ENCODE measurements at regions not wholly inside any gene's neighbourhood (a gene's known extent, or its start where the extent isn't known, plus 50 kb on each side); places are given as distances from the start of the nearest gene placed in this dataset.

GRCh38 chr16:79970551-79971236, 370.2 kb upstream of the MAF start:
- Mint-ChIP-seq H3K9me3 (ENCODE audit: unreplicated experiment) (no peaks in the 10 kb centered on the region), H3K4me3 (ENCODE audit: unreplicated experiment) (no peak overlapping the region), H3K27me3 (ENCODE audit: insufficient read depth, unreplicated experiment) (no peaks in the 10 kb centered on the region), H3K27ac (ENCODE audit: low read depth, unreplicated experiment) (no peak overlapping the region), H3K4me1 (ENCODE audit: insufficient read depth, unreplicated experiment) (no peaks in the 10 kb centered on the region), H3K36me3 (ENCODE audit: insufficient read depth, unreplicated experiment) (no peaks in the 10 kb centered on the region)
- BruUV-seq (replicated peaks) = no TSS peak
- CTCF ChIA-PET = interaction anchor here (0.6 to 1.5 kb wide), 10 partner anchors 8 to 208 kb away, joined by 3 to 7 read pairs (median 3); no protein-coding TSS in a partner anchor
- DNase-seq (ENCODE audit: unreplicated experiment) = peak; percentile 49
- no peak for TF ChIP-seq CTCF (IDR thresholded peaks at IDR 0.05; ENCODE audit: unreplicated experiment)
- POLR2A ChIA-PET = interaction anchor here (0.6 to 1.0 kb wide), 2 partner anchors 23 to 33 kb away, joined by 3 to 4 read pairs; no protein-coding TSS in a partner anchor
- intact Hi-C loops (cut with micrococcal nuclease) = no loop called here

GRCh38 chr16:79970087-79970486, 369.6 kb upstream of the MAF start:
- DNase-seq (ENCODE audit: unreplicated experiment) = no peak
- no peak overlapping the region for H3K4me3 Mint-ChIP-seq (ENCODE audit: unreplicated experiment)
- H3K4me1 Mint-ChIP-seq (ENCODE audit: insufficient read depth, unreplicated experiment) = no peaks in the 10 kb centered on the region
- no TSS peak for BruUV-seq (replicated peaks)
- no peaks in the 10 kb centered on the region for H3K27me3 Mint-ChIP-seq (ENCODE audit: insufficient read depth, unreplicated experiment)
- H3K9me3 Mint-ChIP-seq (ENCODE audit: unreplicated experiment) = no peaks in the 10 kb centered on the region
- no peak overlapping the region for H3K27ac Mint-ChIP-seq (ENCODE audit: low read depth, unreplicated experiment)
- H3K36me3 Mint-ChIP-seq (ENCODE audit: insufficient read depth, unreplicated experiment) = no peaks in the 10 kb centered on the region
- ChIA-PET CTCF (interaction anchor here (0.6 to 1.5 kb wide), 9 partner anchors 8 to 209 kb away, joined by 3 to 7 read pairs (median 3); no protein-coding TSS in a partner anchor), POLR2A (interaction anchor here (0.6 to 1.0 kb wide), 3 partner anchors 24 to 1045 kb away, joined by 3 to 4 read pairs (median 3); no protein-coding TSS in a partner anchor)
- TF ChIP-seq CTCF (IDR thresholded peaks at IDR 0.05; ENCODE audit: unreplicated experiment) = no peak
- intact Hi-C loops (cut with micrococcal nuclease) = no loop called here

- POLR2A ChIA-PET = interaction anchor here (0.6 kb wide), 1 partner anchor 1045 kb away, joined by 3 read pairs; no protein-coding TSS in a partner anchor
- no peak for TF ChIP-seq CTCF (IDR thresholded peaks at IDR 0.05; ENCODE audit: unreplicated experiment)
- Mint-ChIP-seq H3K4me3 (ENCODE audit: unreplicated experiment) (no peak overlapping the region), H3K4me1 (ENCODE audit: insufficient read depth, unreplicated experiment) (no peaks in the 10 kb centered on the region), H3K9me3 (ENCODE audit: unreplicated experiment) (no peaks in the 10 kb centered on the region), H3K27ac (ENCODE audit: low read depth, unreplicated experiment) (no peak overlapping the region), H3K27me3 (ENCODE audit: insufficient read depth, unreplicated experiment) (peaks cover 3% of the 10 kb centered on the region), H3K36me3 (ENCODE audit: insufficient read depth, unreplicated experiment) (no peaks in the 10 kb centered on the region)
- BruUV-seq (replicated peaks) = no TSS peak
- intact Hi-C loops (cut with micrococcal nuclease) = no loop called here
- no peak for DNase-seq (ENCODE audit: unreplicated experiment)
- CTCF ChIA-PET = interaction anchor here (0.5 to 1.5 kb wide), 4 partner anchors 20 to 145 kb away, joined by 3 to 5 read pairs (median 3); no protein-coding TSS in a partner anchor
Observed at GRCh38 chr16:79969458-79969857, 368.9 kb upstream of the MAF start.

GRCh38 chr16:79966226-79966625, 365.7 kb upstream of the MAF start:
- DNase-seq (ENCODE audit: unreplicated experiment) = no peak
- no peak overlapping the region for H3K27ac Mint-ChIP-seq (ENCODE audit: low read depth, unreplicated experiment)
- H3K4me3 Mint-ChIP-seq (ENCODE audit: unreplicated experiment) = no peak overlapping the region
- H3K9me3 Mint-ChIP-seq (ENCODE audit: unreplicated experiment) = peaks cover 8% of the 10 kb centered on the region
- TF ChIP-seq CTCF (IDR thresholded peaks at IDR 0.05; ENCODE audit: unreplicated experiment) = no peak
- H3K4me1 Mint-ChIP-seq (ENCODE audit: insufficient read depth, unreplicated experiment) = no peaks in the 10 kb centered on the region
- intact Hi-C loops (cut with micrococcal nuclease) = no loop called here
- no peaks in the 10 kb centered on the region for H3K36me3 Mint-ChIP-seq (ENCODE audit: insufficient read depth, unreplicated experiment)
- ChIA-PET POLR2A (no interaction called here), CTCF (no interaction called here)
- peaks cover 26% of the 10 kb centered on the region for H3K27me3 Mint-ChIP-seq (ENCODE audit: insufficient read depth, unreplicated experiment)
- BruUV-seq (replicated peaks) = no TSS peak

Measured in MCF 10A (cell line).